Transverse colon (tissue), 4 donors: ENCODE measurements at regions not wholly inside any gene's neighbourhood (a gene's known extent, or its start where the extent isn't known, plus 50 kb on each side); places are given as distances from the start of the nearest gene placed in this dataset.
A peak's percentile ranks its signal among the peaks of the same experiment; 100 is the strongest.

Source experiments
- DNase-seq: peaks from one replicate; pipeline ENCODE4 v3.0.0-alpha.2; 2019
- H3K27ac ChIP-seq, 4 donors: fragments of 200-600 bp; sonication (generic); 2 replicates each; pipeline ENCODE4 v1.5.1; 2016 to 2018; ENCODE audit warnings: inconsistent platforms in 4 of 4
- H3K27me3 ChIP-seq: fragments of 200-600 bp; sonication (generic); 2 replicates; pipeline ENCODE4 v1.5.1; 2017; ENCODE audit warnings: inconsistent platforms
- H3K36me3 ChIP-seq, 4 donors: fragments of 200-600 bp; sonication (generic); 2 replicates each; pipeline ENCODE4 v1.5.1; 2017 to 2019; ENCODE audit warnings: inconsistent platforms in 4 of 4
- H3K4me1 ChIP-seq, 4 donors: fragments of 200-600 bp; sonication (generic); 2 replicates each; pipeline ENCODE4 v1.5.1; 2017 to 2020; ENCODE audit warnings: inconsistent platforms in 4 of 4
- H3K4me3 ChIP-seq, 4 donors: fragments of 200-600 bp; sonication (generic); 1 replicate in 1 of 4; 2 replicates in 3 of 4; pipeline versions ENCODE4 v1.5.1 to v1.6.1; 2017 to 2019; ENCODE audit warnings: inconsistent platforms in 4 of 4
- H3K9me3 ChIP-seq, 2 donors: fragments of 200-600 bp; sonication (generic); 2 replicates each; pipeline ENCODE4 v1.5.1; 2017 to 2019; ENCODE audit warnings: inconsistent platforms in 2 of 2
- CTCF ChIP-seq, 5 experiments: fragments of 200-600 bp in 3 of 5; fragments of 450-650 bp in 2 of 5; sonication (generic) in 3 of 5; IDR thresholded peaks; 1 replicate in 2 of 5; 2 replicates in 3 of 5; pipeline ENCODE4 v1.5.1; 2016 to 2017; ENCODE audit warnings: antibody characterized with exemption in 5 of 5, inconsistent platforms in 3 of 5, mild to moderate bottlenecking in 2 of 5, moderate library complexity in 1 of 5
- EP300 ChIP-seq: sonication (generic); formaldehyde crosslinking; IDR thresholded peaks from one replicate; pipeline ENCODE4 v1.6.1; 2017; ENCODE audit warnings: antibody characterized with exemption, low read depth
- POLR2A ChIP-seq: fragments of 450-650 bp; IDR thresholded peaks from one replicate; pipeline ENCODE4 v1.6.1; 2016; ENCODE audit warnings: antibody characterized with exemption, mild to moderate bottlenecking, moderate library complexity
- POLR2AphosphoS5 ChIP-seq, 3 donors: sonication (generic); formaldehyde crosslinking; IDR thresholded peaks; one replicate each; pipeline ENCODE4 v1.6.1; 2016; ENCODE audit warnings: antibody characterized with exemption in 3 of 3
- WGBS, 2 donors: methylation state at CpG; one replicate each; pipeline ENCODE4 v1.1.5; 2018; ENCODE audit warnings: low coverage in 1 of 2; 5-methylcytosine and 5-hydroxymethylcytosine counted together
- in situ Hi-C, 4 donors: fragments of 200-750 bp; cut with MboI; loops; one replicate each; pipeline versions ENCODE4 v1.15.0 to v1.15.1; 2017; ENCODE audit warnings: low sequenced_read_pairs in 3 of 4, low pct_ligation_motif_present in 1 of 4, low pct_unique_long_range_greater_than_20kb in 1 of 4
- intact Hi-C: fragments of 100-400 bp; cut with DNase I; formaldehyde crosslinking; loops from one replicate; pipeline ENCODE4 v1.15.1; 2023; ENCODE audit warnings: low total_unique reads

GRCh38 chr3:176274161-176274560 is 923.1 kb downstream of the TBL1XR1 start:
- TF ChIP-seq CTCF (IDR thresholded peaks at IDR 0.05), result no peak
- TF ChIP-seq POLR2AphosphoS5 (IDR thresholded peaks at IDR 0.05), result no peak
- TF ChIP-seq EP300, result no peak
- no peaks in the 10 kb centered on the region for H3K36me3 ChIP-seq
- DNase-seq, result no peak
- 34 to 48% methylated on average over 5 of the region's 5 CpGs for WGBS, 2 donors
- no peak overlapping the region for H3K4me3 ChIP-seq
- no peaks in the 10 kb centered on the region for H3K27me3 ChIP-seq
- no peaks in the 10 kb centered on the region for H3K4me1 ChIP-seq
- in situ Hi-C loops, result no loop called here
- intact Hi-C loops, result no loop called here
- H3K27ac ChIP-seq, result no peak overlapping the region
- no peaks in the 10 kb centered on the region for H3K9me3 ChIP-seq

GRCh38 chr3:176262071-176262470 is 935.2 kb downstream of the TBL1XR1 start:
- TF ChIP-seq POLR2AphosphoS5 (IDR thresholded peaks at IDR 0.05) (no peak), POLR2A (no peak), CTCF (IDR thresholded peaks at IDR 0.05) (no peak), EP300 (no peak)
- Histone ChIP-seq H3K4me3 (no peak overlapping the region), H3K9me3 (peaks cover 0 to 9% of the 10 kb centered on the region in 2 donors), H3K36me3 (no peaks in the 10 kb centered on the region), H3K27me3 (no peaks in the 10 kb centered on the region), H3K4me1 (no peaks in the 10 kb centered on the region), H3K27ac (no peak overlapping the region)
- in situ Hi-C loops, result no loop called here
- 46 to 57% methylated on average over 3 to 8 of the region's 8 CpGs for WGBS, 2 donors
- intact Hi-C loops, result no loop called here
- peak; percentile 17 for DNase-seq

GRCh38 chr3:176247191-176247590 is 950.1 kb downstream of the TBL1XR1 start:
- Histone ChIP-seq H3K27me3 (no peaks in the 10 kb centered on the region), H3K9me3 (no peaks in the 10 kb centered on the region), H3K36me3 (no peaks in the 10 kb centered on the region), H3K4me3 (no peak overlapping the region), H3K27ac (no peak overlapping the region), H3K4me1 (no peaks in the 10 kb centered on the region)
- intact Hi-C loops, result no loop called here
- WGBS, 2 donors, result 74 to 76% methylated on average over 3 of the region's 3 CpGs
- TF ChIP-seq POLR2A (no peak), EP300 (no peak), CTCF (IDR thresholded peaks at IDR 0.05) (no peak), POLR2AphosphoS5 (IDR thresholded peaks at IDR 0.05) (no peak)
- no peak for DNase-seq
- in situ Hi-C loops, result no loop called here

GRCh38 chr3:176219970-176220369 is 977.3 kb downstream of the TBL1XR1 start:
- H3K4me3 ChIP-seq, result no peak overlapping the region
- TF ChIP-seq EP300 (no peak), POLR2AphosphoS5 (IDR thresholded peaks at IDR 0.05) (no peak), POLR2A (no peak), CTCF (IDR thresholded peaks at IDR 0.05) (no peak)
- H3K9me3 ChIP-seq, result no peaks in the 10 kb centered on the region
- no peak overlapping the region for H3K27ac ChIP-seq
- no peaks in the 10 kb centered on the region for H3K27me3 ChIP-seq
- 75 to 83% methylated on average over 4 of the region's 4 CpGs for WGBS, 2 donors
- H3K4me1 ChIP-seq, result no peaks in the 10 kb centered on the region
- H3K36me3 ChIP-seq, result no peaks in the 10 kb centered on the region
- in situ Hi-C loops (no loop called here), intact Hi-C loops (no loop called here)
- DNase-seq, result no peak
